ENCODE measurements at regions not wholly inside any gene's neighbourhood (a gene's known extent, or its start where the extent isn't known, plus 50 kb on each side); places are given as distances from the start of the nearest gene placed in this dataset.
"Not testable (repeated sequence)": the region's sequence is repeated elsewhere in the genome, so short reads cannot be mapped to it uniquely, and the experiment has no call there.

- CTCF ChIA-PET; H3K4me1 ChIP-seq (ENCODE audit: control insufficient read depth in 2 of 2, insufficient read depth in 2 of 2, low read length in 2 of 2); H3K9me3 ChIP-seq (ENCODE audit: control extremely low read depth in 1 of 3, control insufficient read depth in 2 of 3, insufficient read depth in 1 of 3, low read length in 2 of 3); intact Hi-C loops (cut with micrococcal nuclease); H3K4me3 ChIP-seq (ENCODE audit: control extremely low read depth in 1 of 5, extremely low read depth in 1 of 5, insufficient read depth in 1 of 5, low read depth in 2 of 5, low read length in 4 of 5); ATAC-seq (ENCODE audit: low read depth); H3K27me3 ChIP-seq (replicated peaks in 1 of 4; ENCODE audit: control extremely low read depth in 1 of 4, control insufficient read depth in 3 of 4, insufficient read depth in 4 of 4, low read length in 3 of 4); H2AFZ ChIP-seq (ENCODE audit: insufficient read depth, low read depth, low read length, poor library complexity, severe bottlenecking); H3K79me2 ChIP-seq (ENCODE audit: control insufficient read depth, insufficient read depth, low read length); H3K27ac Mint-ChIP-seq; H3K9me3 Mint-ChIP-seq (ENCODE audit: insufficient read depth); H3K36me3 ChIP-seq (replicated peaks in 1 of 2; ENCODE audit: control extremely low read depth in 1 of 2, control insufficient read depth in 1 of 2, extremely low read depth in 1 of 2, insufficient read depth in 2 of 2, low read length in 1 of 2); H4K20me1 ChIP-seq (ENCODE audit: control insufficient read depth, insufficient read depth, low read length, poor library complexity, severe bottlenecking); H3K4me3 Mint-ChIP-seq; POLR2A ChIA-PET; H3K9ac ChIP-seq (ENCODE audit: low read length); H3K4me2 ChIP-seq (replicated peaks; ENCODE audit: low read depth, low read length, poor library complexity, severe bottlenecking); H3K4me1 Mint-ChIP-seq; DNase-seq; H3K27ac ChIP-seq (ENCODE audit: low read length in 2 of 2); H3K27me3 Mint-ChIP-seq: not testable (repeated sequence)
- no CpG with 5 or more reads among the region's 9 CpGs for WGBS (ENCODE audit: insufficient coverage)
These were observed 199.2 kb downstream of the TMEM47 start for GRCh38 chrX:34457850-34458249.

- peaks cover 0 to 5% (median 0%) of the 10 kb centered on the region in 3 donors for H3K9me3 ChIP-seq (ENCODE audit: control extremely low read depth in 1 of 3, control insufficient read depth in 2 of 3, insufficient read depth in 1 of 3, low read length in 2 of 3)
- CTCF ChIA-PET: no interaction called here
- no peak overlapping the region for H3K9ac ChIP-seq (ENCODE audit: low read length)
- no peaks in the 10 kb centered on the region for H3K79me2 ChIP-seq (ENCODE audit: control insufficient read depth, insufficient read depth, low read length)
- H3K4me2 ChIP-seq (replicated peaks; ENCODE audit: low read depth, low read length, poor library complexity, severe bottlenecking): no peak overlapping the region
- no peaks in the 10 kb centered on the region for H3K36me3 ChIP-seq (replicated peaks in 1 of 2; ENCODE audit: control extremely low read depth in 1 of 2, control insufficient read depth in 1 of 2, extremely low read depth in 1 of 2, insufficient read depth in 2 of 2, low read length in 1 of 2)
- no peaks in the 10 kb centered on the region for H3K4me1 Mint-ChIP-seq
- DNase-seq (no peak), ATAC-seq (ENCODE audit: low read depth) (no peak)
- no peaks in the 10 kb centered on the region for H3K27me3 ChIP-seq (replicated peaks in 1 of 4; ENCODE audit: control extremely low read depth in 1 of 4, control insufficient read depth in 3 of 4, insufficient read depth in 4 of 4, low read length in 3 of 4)
- intact Hi-C loops (cut with micrococcal nuclease): no loop called here
- H3K27ac ChIP-seq (ENCODE audit: low read length in 2 of 2): no peak overlapping the region
- H3K9me3 Mint-ChIP-seq (ENCODE audit: insufficient read depth): no peaks in the 10 kb centered on the region
- no peak overlapping the region for H2AFZ ChIP-seq (ENCODE audit: insufficient read depth, low read depth, low read length, poor library complexity, severe bottlenecking)
- no peaks in the 10 kb centered on the region for H3K27me3 Mint-ChIP-seq
- POLR2A ChIA-PET: no interaction called here
- no peaks in the 10 kb centered on the region for H4K20me1 ChIP-seq (ENCODE audit: control insufficient read depth, insufficient read depth, low read length, poor library complexity, severe bottlenecking)
- H3K4me3 ChIP-seq (ENCODE audit: control extremely low read depth in 1 of 5, extremely low read depth in 1 of 5, insufficient read depth in 1 of 5, low read depth in 2 of 5, low read length in 4 of 5): no peak overlapping the region
- no CpG with 5 or more reads among the region's 6 CpGs for WGBS (ENCODE audit: insufficient coverage)
- no peak overlapping the region for H3K4me3 Mint-ChIP-seq
- TF ChIP-seq CTCF (IDR thresholded peaks at IDR 0.05) (no peak), EZH2 (IDR thresholded peaks at IDR 0.05; ENCODE audit: borderline replicate concordance, insufficient read depth, low read depth, low read length, poor library complexity, severe bottlenecking) (no peak)
- no peaks in the 10 kb centered on the region for H3K4me1 ChIP-seq (ENCODE audit: control insufficient read depth in 2 of 2, insufficient read depth in 2 of 2, low read length in 2 of 2)
- no peak overlapping the region for H3K27ac Mint-ChIP-seq
These were observed 219.5 kb downstream of the TMEM47 start for GRCh38 chrX:34437586-34437985.
